Lung (tissue), 11 donors: ENCODE measurements at regions not wholly inside any gene's neighbourhood (a gene's known extent, or its start where the extent isn't known, plus 50 kb on each side); places are given as distances from the start of the nearest gene placed in this dataset.

Source experiments
- ATAC-seq: fragments of 200-7000 bp; cut with Tn5 transposase; one replicate; pipeline ENCODE4 v1.9.1; 2020; ENCODE audit warnings: moderate number of reproducible peaks; ENCODE audit not compliant: insufficient read depth, low FRiP score
- DNase-seq, 3 donors: peaks; one replicate each; pipeline ENCODE4 v3.0.0-alpha.2; 2013 to 2017
- H3K27ac ChIP-seq, 2 donors: one replicate each; pipeline ENCODE4 v1.5.1; 2013; ENCODE audit warnings: mild to moderate bottlenecking in 2 of 2, moderate library complexity in 2 of 2, control low read depth in 1 of 2, inconsistent platforms in 1 of 2, low read depth in 1 of 2, low read length in 1 of 2
- H3K27me3 ChIP-seq, 3 donors: one replicate each; pipeline ENCODE4 v1.5.1; 2013; ENCODE audit warnings: low read length in 2 of 3; ENCODE audit not compliant: control insufficient read depth in 3 of 3, insufficient read depth in 3 of 3
- H3K36me3 ChIP-seq, 4 donors: one replicate each; pipeline ENCODE4 v1.5.1; 2013; ENCODE audit warnings: low read length in 4 of 4, mild to moderate bottlenecking in 1 of 4, moderate library complexity in 1 of 4; ENCODE audit not compliant: control insufficient read depth in 4 of 4, insufficient read depth in 4 of 4
- H3K4me1 ChIP-seq, 5 donors: one replicate each; pipeline ENCODE4 v1.5.1; 2013; ENCODE audit warnings: low read length in 5 of 5, mild to moderate bottlenecking in 2 of 5, moderate library complexity in 1 of 5; ENCODE audit not compliant: control insufficient read depth in 5 of 5, insufficient read depth in 5 of 5
- H3K4me3 ChIP-seq: one replicate; pipeline ENCODE4 v1.5.1; 2013; ENCODE audit warnings: mild to moderate bottlenecking, control low read depth, moderate library complexity
- H3K9ac ChIP-seq, 2 donors: one replicate each; pipeline ENCODE4 v1.5.1; 2013; ENCODE audit warnings: low read length in 2 of 2, control low read depth in 1 of 2; ENCODE audit not compliant: insufficient read depth in 1 of 2
- H3K9me3 ChIP-seq, 4 donors: one replicate each; pipeline ENCODE4 v1.5.1; 2013; ENCODE audit warnings: low read length in 3 of 4, mild to moderate bottlenecking in 1 of 4, moderate library complexity in 1 of 4; ENCODE audit not compliant: control insufficient read depth in 4 of 4, insufficient read depth in 3 of 4
- WGBS, 2 donors: extraction: QIAGEN DNeasy Blood & Tissue Kit; methylation state at CpG; one replicate each; pipeline ENCODE4 v1.1.7; 2013; 5-methylcytosine and 5-hydroxymethylcytosine counted together
- TF ChIP-seq, protein P1 (sequence below): IDR thresholded peaks from 2 replicates; pipeline ENCODE4 v1.5.1; 2012; ENCODE audit warnings: mild to moderate bottlenecking; ENCODE audit errors: control extremely low read depth, extremely low read depth
- donor health status: control.
- donor health status: control.
- donor health status: Bipolar disorder and iron deficiency.
- donor health status: healthy.
- donor health status: DM: yes; HTN: yes; CAD: no.

DNA sequence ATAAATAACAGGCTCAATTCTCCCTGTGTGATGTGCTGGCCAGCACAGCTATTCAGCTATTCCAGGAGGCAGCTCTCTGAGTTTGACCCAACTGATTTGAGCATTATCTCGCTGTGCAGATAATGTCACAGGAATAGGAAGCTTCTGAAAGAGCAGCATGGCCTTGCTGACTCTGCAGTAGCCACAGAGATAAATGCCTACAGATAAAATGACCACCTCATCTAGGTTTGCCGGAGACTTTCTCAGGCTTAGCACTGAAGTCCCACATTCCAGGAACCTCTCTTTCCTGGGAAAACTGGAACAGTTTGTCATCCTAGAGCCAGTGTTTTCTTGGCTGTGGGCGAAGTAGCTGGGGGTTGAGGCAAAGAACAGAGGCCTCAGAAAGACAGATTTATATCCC lies 98.9 kb downstream of the MRPL39 start:
- H3K36me3 ChIP-seq: no peaks in the 10 kb centered on the region
- 72 to 86% methylated on average over 3 of the region's 3 CpGs for WGBS, 2 donors
- no peaks in the 10 kb centered on the region for H3K9me3 ChIP-seq
- no peaks in the 10 kb centered on the region for H3K27me3 ChIP-seq
- no peak overlapping the region for H3K9ac ChIP-seq
- no peak overlapping the region for H3K27ac ChIP-seq
- no peak for ATAC-seq
- TF ChIP-seq, protein P1, sequence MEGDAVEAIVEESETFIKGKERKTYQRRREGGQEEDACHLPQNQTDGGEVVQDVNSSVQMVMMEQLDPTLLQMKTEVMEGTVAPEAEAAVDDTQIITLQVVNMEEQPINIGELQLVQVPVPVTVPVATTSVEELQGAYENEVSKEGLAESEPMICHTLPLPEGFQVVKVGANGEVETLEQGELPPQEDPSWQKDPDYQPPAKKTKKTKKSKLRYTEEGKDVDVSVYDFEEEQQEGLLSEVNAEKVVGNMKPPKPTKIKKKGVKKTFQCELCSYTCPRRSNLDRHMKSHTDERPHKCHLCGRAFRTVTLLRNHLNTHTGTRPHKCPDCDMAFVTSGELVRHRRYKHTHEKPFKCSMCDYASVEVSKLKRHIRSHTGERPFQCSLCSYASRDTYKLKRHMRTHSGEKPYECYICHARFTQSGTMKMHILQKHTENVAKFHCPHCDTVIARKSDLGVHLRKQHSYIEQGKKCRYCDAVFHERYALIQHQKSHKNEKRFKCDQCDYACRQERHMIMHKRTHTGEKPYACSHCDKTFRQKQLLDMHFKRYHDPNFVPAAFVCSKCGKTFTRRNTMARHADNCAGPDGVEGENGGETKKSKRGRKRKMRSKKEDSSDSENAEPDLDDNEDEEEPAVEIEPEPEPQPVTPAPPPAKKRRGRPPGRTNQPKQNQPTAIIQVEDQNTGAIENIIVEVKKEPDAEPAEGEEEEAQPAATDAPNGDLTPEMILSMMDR: no peak
- no peak for DNase-seq
- H3K4me1 ChIP-seq: no peaks in the 10 kb centered on the region
- no peak overlapping the region for H3K4me3 ChIP-seq

DNA sequence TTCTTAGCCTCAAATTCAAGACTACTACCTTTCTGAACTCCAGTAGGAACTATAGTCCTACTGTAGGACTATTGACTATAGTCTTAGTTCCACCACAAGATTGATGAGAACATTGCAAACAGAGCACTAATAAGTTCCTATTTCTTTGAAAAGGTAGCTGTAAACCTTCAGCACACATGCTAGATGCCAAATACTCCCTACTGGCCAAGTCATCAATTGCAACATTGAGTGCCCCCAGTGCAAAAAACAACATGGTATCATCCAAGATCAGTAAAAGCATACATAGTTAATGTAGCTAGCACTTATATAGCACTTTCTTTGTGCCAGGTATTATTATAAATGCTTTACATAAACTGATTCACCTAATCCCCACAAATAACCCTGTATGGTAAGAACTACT lies 99.8 kb downstream of the MRPL39 start:
- H3K27me3 ChIP-seq: no peaks in the 10 kb centered on the region
- no peak overlapping the region for H3K27ac ChIP-seq
- H3K4me1 ChIP-seq: no peaks in the 10 kb centered on the region
- no peaks in the 10 kb centered on the region for H3K9me3 ChIP-seq
- H3K36me3 ChIP-seq: no peaks in the 10 kb centered on the region
- H3K9ac ChIP-seq: no peak overlapping the region
- DNase-seq: no peak
- H3K4me3 ChIP-seq: no peak overlapping the region
- ATAC-seq: no peak
- TF ChIP-seq, protein P1: no peak

DNA sequence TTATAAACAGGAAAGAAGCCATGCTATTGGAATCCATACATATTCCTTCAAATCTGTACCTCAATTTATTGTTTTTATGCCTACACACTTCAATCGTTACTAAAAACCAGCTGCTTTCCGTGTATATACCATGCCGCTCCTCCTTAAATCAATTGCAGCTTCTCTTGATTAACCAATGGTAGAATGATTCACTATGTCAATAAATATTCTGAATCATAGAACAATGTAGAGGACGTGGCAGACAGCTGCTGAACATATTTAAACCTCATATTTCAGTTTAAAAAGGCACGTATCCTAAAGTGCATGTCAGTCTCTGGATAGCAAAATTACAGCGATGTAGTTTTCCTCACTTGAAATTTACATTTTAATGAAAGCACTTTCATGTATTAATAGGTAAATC lies 100.4 kb downstream of the MRPL39 start:
- Histone ChIP-seq H3K4me1 (no peaks in the 10 kb centered on the region), H3K27me3 (no peaks in the 10 kb centered on the region), H3K9ac (no peak overlapping the region), H3K4me3 (no peak overlapping the region), H3K36me3 (no peaks in the 10 kb centered on the region), H3K9me3 (no peaks in the 10 kb centered on the region), H3K27ac (no peak overlapping the region)
- WGBS, 2 donors: 81 to 86% methylated on average over 6 of the region's 6 CpGs
- TF ChIP-seq, protein P1: no peak
- ATAC-seq (no peak), DNase-seq (no peak)

- Histone ChIP-seq H3K36me3 (no peaks in the 10 kb centered on the region), H3K4me1 (no peaks in the 10 kb centered on the region), H3K9me3 (no peaks in the 10 kb centered on the region), H3K27me3 (no peaks in the 10 kb centered on the region), H3K9ac (no peak overlapping the region), H3K4me3 (no peak overlapping the region), H3K27ac (no peak overlapping the region)
- DNase-seq (no peak), ATAC-seq (no peak)
- WGBS, 2 donors: 80 to 82% methylated on average over 2 of the region's 2 CpGs
- TF ChIP-seq, protein P1: no peak
Measured at GRCh38 chr21:25506261-25506660, 101.0 kb downstream of the MRPL39 start.
